Stimulated activated CD4-positive, alpha-beta T cell treated with anti-CD3 and anti-CD28 coated beads, Interleukin-1b, Interleukin-23, amount 100 ng/mL, for 24 hours (primary cell): ENCODE measurements at regions not wholly inside any gene's neighbourhood (a gene's known extent, or its start where the extent isn't known, plus 50 kb on each side); places are given as distances from the start of the nearest gene placed in this dataset.

Experiments used
- DNase-seq, 4 experiments: peaks; one replicate each; pipeline ENCODE4 v3.0.0-alpha.2; 2020; ENCODE audit warnings: low read depth in 4 of 4, low spot score in 1 of 4

DNA sequence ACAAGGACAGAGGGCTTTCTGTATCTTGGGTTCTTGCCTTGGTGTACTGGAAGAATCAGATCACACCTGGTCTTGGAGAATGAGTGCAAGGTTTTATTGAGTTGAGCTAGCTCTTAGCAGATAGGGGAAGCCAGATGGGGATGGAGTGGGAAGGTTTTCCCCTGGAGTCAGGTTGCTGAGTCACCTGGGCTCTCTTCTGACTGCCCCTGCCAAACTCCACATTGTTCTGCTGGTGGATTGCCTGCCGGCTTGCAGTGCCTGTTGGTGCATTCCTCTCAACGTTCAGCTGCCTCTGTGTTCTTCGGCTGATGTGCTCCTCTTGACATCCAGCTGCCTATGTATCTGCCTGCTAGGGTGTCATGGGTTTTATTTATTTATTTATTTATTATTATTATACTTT lies 1431.1 kb downstream of the CDH8 start:
- DNase-seq: no peak

DNA sequence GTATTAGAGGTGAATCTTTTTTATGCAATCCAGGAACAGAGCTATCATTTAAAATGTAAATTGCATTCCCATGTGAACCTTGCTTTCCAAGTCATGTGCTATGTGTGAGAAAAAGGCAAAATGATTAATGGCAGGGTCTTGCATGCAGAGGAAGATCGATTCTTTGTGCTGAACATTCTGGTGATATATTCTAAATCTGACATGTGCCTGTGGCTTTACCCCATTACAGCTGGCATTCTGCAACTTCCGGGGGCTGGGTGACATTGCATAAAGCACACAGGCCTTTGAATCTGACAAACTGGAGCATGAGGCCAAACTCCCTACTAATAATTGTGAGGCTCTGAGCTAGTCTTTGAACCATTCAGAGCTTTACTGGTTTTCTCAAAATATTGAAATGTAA lies 1449.7 kb downstream of the CDH8 start:
- no peak for DNase-seq

DNA sequence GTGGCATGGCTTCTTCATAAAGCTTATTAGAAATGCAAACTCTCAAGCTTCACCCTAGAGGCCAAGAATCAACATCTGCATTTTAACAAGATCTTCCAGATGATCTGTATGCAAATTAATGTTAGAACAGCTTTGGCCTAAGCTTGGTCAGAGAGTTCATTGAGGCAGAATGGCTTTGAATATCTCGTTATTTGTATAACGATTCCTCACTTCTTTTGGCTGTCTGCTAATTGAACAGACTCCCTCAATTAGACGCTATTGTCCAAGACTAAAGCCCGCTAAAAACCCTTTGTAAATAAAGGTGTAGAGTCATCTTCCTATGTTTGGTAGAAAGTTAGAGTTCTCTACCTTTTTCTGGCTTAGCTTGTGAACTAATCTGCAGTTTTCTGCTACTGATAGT lies 1453.7 kb downstream of the CDH8 start:
- DNase-seq: no peak

DNA sequence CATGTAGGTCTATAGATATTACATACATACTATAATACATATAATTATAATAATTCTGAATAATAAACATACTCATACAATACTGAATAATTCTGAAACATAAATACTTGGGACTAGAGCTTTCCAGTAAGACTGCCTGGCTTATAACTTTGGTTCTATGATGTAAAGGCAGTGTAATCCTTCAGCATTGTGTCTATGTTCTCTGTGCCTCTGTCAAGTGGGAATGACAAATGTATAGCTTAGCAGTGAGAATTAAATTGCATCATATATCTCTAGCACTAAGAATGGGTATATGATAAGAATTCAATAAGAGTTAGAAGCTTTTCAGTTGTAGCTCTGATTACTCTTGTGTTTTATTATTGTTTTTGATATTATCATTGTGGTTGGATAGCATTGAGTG lies 1469.3 kb downstream of the CDH8 start:
- no peak for DNase-seq

DNA sequence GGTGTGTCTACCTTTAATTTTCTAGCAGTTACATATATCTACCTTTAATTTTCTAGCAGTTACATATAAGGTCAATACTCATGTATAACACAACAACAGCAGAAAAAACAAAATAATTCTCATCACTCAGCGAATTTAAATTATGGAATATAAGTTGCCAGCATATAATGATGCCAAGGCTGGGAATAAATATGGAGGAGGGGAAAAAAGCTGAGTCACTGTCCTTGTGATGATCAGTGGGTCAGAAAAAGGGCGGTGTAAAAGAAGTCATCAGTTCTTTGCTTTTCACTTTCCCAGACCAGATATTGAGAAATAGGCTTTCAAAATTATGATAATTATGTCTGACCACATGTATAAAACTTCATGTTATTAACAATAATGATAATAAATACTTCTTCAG lies 1471.7 kb downstream of the CDH8 start:
- DNase-seq: no peak

DNA sequence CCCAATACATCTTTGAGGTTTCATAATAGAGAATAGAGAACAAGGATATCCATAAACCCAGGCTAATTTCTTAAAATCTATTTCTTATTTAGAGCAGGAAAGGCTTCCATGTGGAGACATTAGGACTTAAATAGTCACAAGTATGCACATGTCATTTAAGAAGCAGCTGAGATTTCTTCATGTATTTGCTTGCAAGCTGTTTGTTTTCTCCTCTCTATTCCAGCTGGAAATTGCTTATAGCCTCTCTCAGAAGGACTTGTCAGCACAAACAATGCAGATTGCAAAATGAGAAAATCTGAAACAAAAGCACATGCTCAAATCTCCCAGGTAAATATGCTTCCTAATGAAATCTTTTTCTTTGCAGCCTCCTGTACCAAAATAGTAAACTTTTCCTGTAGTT lies 1473.1 kb downstream of the CDH8 start:
- DNase-seq: no peak

DNA sequence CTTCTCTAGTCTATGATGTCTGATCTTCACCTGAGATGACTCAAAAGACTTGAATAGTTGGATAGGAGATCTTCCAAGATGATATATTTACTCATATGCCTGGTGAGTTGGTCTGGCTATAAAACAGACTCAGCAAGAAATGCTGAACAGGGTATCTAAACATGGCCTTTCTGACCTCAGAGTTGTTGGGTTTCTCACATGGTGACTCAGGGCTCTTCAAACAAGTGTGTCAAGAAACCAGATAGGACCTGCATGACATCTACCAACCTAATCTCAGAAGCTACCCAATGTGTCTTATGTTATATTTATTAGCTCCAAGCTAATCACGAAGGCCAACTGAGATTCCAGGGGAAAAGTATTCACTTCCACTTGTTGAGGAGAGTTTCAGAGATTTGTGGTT lies 1477.3 kb downstream of the CDH8 start:
- no peak for DNase-seq

DNA sequence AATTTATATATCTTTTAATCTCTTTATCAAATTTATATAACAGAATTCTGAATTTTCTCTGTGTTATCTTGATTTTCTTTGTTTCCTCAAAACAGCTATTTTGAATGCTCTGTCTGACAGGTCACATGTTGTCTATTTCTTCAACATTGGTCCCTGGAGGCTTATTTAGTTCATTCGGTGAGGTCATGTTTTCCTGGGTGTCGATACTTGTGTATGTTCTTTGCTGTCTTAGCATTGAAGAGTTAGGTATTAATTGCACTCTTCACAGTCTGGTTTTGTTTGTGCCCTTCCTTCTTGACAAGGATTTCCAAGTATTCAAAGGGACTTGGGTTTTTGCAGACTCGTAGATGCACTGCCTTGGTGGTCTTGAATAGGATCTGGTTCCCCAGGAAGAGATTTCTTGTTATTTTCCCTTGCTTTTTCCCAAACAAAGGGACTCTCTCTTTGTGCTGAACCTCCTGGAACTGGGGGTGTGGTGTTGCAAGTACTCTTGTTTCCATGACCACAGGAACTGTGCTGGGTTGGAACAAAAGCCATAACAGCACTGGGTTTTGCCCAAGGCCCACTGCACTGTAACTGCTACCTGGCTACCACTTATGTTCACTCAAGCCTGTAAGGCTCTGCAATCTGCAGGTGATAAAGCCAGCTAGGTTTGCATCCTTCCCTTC lies 1483.0 kb downstream of the CDH8 start:
- DNase-seq: no peak

DNA sequence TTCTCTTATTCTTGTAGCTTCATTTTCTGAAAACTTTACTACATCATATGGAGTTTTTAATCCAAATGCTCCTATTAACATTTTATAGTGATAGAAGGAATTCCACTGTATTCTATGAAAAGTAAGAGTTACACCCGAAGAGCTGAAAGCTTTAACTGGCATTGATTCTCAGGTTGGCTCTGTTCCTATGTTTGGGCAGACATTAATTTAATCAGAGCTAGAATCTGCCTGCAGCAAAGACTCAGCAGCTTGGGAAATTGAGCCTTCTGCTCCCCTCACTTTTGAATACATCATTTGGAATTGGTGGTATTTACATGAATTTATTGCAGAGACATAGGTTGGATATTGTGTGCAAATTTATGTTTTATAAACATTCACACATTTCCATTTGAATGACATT lies 1494.7 kb downstream of the CDH8 start:
- no peak for DNase-seq

DNA sequence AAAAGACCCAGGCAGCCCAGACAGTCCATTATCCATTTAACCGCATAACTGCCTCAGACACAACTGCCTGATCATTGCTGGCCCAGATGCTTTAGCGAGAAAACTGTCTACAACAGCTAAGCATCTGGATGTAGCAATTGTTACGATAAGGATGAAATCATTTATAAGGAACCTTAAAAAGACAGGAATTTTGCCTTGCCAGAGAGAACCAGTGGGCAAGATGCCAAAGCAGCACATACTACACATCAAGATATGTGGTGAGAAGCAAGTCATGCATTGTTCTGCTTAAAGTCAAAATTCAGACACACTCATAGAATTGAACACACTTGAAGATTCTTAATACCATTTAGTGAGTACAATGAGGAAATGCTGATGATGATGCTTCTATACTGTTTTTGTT lies 1525.3 kb downstream of the CDH8 start:
- DNase-seq: no peak

DNA sequence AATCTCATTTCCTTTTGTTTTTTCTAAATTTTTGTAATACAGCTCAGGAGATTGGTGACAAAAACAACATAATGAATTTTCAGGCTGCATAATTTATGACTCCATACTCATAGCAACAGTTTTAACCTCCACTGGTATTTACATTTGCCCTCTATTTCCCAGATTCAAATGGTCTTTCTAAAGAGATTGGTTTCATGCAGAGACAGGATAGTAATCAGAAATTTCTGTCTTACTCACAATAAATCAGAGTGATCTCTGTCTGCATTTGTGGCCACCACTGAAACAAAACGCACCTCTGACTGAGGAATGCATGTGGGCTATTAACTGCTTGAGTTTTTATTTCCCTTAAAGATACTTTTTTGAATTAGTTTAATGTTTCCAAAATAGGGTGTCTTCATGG lies 1526.0 kb downstream of the CDH8 start:
- DNase-seq: no peak

DNA sequence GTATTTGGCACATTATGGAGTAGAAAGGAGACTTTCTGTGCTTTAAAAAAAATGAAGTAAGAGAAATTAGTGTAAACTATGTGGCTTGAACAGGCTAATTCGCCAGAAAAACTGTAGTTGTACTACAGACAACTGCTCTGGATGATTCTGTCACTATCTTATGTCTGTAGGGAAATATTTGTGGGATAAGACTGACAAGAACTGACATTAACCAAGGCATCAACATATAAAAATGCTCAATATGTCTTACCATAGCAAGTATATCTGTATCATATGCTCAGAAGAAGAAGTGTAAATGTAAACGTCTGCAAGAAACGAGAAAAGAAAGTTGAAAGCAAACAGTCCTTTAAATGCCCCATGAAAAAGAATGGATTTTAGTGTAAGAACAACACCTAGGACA lies 1545.0 kb downstream of the CDH8 start:
- DNase-seq: no peak

DNA sequence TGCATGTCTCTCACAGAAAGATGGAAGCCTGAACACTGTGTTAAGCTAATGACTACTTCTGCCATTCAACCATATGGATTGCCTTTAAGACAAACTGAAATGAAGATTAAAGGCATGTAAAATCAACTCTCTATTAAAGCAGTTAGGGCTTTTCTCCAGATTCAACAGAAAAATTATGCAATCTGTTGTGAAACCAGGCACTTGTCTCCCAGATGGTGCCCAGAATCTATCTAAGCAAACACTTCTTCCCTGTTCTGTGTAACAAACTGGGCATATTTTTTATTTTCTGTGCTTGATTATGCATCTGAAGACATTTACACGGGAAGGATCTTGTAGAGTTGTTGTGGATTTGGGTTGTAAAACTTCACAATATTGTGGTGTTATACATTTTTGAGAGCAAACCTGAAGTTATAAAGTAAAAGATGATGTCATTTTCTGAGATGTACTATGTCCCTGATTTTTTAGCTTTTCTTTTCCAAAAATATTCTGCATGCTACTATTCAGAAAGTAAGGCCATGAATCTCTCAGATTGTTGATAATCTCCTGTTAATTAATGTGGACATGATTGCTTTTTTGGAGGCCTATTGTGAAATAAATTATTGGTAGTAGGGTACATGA lies 1550.3 kb downstream of the CDH8 start:
- no peak for DNase-seq

DNA sequence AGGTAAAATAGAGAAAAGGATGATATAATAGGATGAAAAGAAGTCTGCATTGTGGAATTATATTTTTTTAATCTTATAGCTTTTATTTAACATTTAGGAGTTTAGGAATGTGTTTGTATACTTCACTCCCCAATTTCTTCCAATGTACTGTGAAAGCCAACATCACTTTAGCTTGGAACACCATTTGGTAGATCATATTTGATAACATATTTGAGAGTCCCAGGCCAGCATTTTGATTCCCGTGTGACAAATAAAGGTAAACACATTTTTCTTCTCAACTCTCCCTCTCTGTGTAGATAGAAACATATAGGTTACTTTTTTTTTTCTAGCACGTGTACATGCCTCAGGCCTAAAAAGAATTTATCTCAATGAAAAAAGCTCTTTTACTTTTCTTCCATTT lies 1551.3 kb downstream of the CDH8 start:
- no peak for DNase-seq

DNA sequence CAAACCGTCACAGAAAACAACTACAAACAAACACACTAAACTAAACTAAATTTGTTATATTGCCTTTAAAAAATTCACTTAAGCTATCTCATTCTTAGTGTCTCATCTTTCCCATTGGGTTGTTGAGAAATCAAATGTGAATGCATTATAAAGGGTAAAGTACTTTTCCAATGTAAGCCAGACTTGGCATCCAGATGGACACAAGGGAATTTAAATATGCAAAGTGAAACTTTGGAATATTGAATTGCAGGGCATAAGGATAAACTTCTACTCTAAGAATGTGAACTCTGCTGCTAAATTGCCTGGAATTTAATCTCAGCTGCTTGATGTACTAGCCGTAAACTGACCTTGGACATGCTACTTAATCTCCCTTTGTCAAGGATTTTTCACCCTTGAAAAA lies 1554.6 kb downstream of the CDH8 start:
- DNase-seq: no peak

DNA sequence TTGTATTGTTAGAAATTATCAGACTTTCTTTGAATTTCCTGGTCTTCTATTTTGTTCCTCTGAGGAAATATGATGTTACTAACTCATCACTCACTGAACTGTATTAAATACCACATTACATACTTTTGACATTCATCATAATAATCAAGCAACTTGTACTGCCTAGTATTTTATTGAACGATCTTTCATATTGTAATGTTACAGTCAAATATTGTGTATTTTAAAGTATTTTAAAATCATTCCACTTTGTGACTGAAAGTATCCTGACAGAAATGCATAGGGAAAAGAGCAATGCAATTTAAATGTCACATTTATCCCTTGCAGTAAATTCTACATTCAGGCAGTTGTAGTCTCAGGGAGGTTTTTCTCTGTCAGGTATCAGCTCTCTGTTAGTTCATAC lies 1557.4 kb downstream of the CDH8 start:
- DNase-seq: no peak

DNA sequence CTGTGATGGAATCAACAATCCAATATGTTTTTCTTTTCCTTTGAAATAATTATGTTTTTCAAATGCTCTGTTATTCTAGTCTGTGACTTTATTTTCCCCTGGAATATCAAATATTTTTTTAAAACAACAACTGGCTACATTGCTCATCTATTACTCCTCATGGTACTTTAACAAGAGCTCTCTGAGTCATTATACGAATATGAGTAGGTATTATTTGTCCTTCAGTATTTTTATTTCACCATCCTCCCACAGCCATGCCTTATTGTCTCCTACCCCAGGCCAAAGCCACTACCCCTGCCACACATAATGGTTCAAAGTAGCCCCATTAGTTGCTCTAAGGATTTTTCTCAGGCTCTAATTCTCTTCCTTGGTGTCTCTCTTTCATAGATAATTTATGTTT lies 1572.3 kb downstream of the CDH8 start:
- no peak for DNase-seq

DNA sequence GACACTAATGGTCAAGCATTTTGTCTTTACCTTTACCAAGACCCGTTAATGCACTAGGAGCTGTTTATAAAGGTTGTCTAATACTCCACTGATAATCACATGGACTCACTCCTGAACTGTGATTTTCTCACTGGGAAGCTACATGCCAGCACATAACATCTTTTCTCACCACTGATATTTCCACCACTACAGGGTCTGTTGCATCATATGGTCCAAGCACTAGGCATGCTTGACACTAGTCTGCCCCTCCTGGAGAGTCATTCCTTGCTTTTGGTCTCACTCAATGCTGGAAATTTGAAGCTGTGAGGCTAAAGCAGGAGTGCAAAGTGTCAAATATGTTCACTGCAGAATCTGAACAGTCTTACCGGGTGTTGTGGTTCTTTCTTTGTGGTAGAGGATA lies 1576.8 kb downstream of the CDH8 start:
- DNase-seq: no peak

DNA sequence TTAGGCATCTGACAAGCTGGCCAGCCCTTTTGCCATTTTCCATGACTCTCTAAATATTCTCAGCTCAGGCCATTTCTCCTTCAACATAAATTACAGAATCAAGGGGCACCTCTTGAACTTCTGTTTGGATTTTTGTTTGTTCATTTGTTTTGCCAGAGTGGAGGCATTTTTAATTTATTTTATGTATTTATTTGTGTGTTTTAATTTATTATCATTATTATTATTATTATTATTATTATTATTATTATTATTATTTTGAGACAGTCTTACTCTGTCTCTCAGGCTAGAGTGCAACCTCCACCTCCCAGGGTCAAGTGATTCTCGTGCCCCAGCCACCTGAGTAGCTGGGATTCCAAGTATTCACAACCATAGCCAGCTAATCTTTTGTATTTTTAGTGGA lies 1578.0 kb downstream of the CDH8 start:
- no peak for DNase-seq

DNA sequence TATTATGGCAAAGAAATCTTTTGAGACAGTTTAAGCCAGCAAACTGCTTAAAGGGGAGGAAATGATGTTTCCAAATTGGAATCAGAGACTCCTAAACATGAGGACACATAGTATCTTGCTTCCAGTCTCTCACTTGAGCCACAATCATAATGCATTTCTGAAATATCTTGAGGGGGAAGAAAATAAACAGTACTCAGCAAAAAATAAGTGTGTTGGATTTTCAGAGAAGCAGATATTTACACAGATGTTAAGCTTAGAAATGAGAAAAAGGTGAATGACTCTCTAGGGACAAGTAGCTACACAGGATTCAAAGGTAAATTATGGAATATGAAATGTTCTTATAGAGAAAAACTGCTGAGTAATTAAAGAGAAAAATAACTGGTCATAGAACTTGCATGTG lies 1583.6 kb downstream of the CDH8 start:
- DNase-seq: no peak

DNA sequence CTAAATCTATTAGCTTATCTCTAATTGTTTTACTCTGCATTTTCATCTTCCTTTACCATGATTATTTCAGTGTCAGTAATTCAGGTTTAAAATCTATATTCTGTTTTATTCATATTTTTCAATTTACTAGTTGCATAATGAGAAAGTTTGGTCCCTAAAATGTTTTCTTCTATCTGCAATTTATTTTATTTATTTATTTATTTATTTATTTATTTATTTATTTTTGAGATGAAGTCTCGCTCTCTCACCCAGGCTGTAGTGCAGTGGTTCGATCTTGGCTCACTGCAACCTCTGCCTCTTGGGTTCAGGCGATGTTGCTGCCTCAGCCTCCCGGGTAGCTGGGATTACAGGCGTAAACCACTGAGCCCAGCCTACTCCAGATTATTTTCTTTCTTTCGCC lies 1597.3 kb downstream of the CDH8 start:
- DNase-seq: no peak

DNA sequence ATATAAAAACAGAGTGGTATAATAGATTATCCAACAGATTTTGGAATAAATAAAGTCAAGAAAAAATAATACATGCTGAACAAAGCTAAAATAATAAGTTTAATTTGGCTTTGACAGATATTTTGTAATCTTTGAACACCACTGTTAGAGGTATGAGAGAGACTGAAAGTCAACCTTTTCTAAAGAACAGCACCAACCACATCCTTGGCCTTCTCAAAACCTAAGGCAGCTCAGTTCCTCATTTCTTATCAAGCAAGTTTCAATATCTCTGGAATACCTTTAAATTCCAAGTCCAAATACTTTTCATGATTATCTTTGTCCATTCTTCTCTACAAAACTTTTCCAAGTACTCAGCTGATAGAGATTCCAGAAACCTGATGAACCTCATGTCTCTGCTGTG lies 1603.8 kb downstream of the CDH8 start:
- DNase-seq: no peak

DNA sequence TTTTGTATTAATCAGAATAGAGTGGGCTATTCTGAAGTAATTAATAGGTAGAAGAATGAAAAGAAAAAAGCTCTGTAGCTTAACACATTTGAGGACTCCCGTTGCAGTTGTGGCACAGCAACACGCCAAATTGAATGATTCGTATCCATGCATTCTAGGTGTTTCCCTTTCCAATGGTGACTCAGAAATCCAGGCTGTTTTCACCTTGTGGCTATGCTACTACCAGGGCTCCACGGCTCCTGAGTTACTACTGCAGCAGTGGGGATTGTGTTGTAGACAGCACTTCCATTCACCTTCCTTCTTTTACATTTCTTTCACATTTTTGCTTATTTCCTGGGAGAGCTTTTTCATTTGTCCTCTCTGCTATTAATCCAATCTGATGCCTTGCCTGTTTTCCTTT lies 1616.4 kb downstream of the CDH8 start:
- no peak for DNase-seq
